ENCODE measurements at regions not wholly inside any gene's neighbourhood (a gene's known extent, or its start where the extent isn't known, plus 50 kb on each side); places are given as distances from the start of the nearest gene placed in this dataset.

DNA sequence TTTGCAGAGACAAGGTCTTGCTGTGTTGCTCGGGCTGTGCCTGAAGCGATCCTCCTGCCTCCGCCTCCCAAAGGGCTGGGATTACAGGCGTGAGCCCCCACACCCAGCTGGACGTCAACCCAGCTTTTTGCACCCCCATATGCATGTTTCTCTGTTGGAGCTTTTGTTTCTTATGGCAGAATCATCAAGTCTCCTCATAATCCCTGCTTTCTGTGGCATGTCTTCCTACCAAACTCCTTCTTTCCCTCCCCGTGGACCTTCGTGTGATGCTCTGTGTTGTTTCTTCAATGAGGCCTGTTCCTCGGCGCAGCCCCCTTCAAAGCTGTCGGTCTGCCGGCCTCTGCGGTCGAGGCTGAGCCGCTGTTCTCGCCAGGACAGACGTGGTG, 71.6 kb downstream of the METRNL start:
- Histone ChIP-seq H3K27me3 (ENCODE audit: insufficient read depth, low read length, poor library complexity) (peaks cover 27% of the 10 kb centered on the region), H3K9me3 (ENCODE audit: insufficient read depth, low read length, severe bottlenecking) (no peaks in the 10 kb centered on the region), H3K4me3 (ENCODE audit: low read depth in 1 of 2, low read length in 2 of 2) (no peak overlapping the region), H3K4me1 (ENCODE audit: insufficient read depth, low read length) (no peaks in the 10 kb centered on the region), H3K79me2 (ENCODE audit: insufficient read depth, low read length) (no peaks in the 10 kb centered on the region), H3K36me3 (ENCODE audit: insufficient read depth, low read length) (no peaks in the 10 kb centered on the region), H3K27ac (ENCODE audit: low read length) (no peak overlapping the region), H3K9ac (ENCODE audit: low read depth, low read length) (no peak overlapping the region), H4K20me1 (ENCODE audit: insufficient read depth, low read length) (peaks cover 4% of the 10 kb centered on the region), H3K4me2 (ENCODE audit: insufficient read depth, low read length) (no peak overlapping the region), H2AFZ (ENCODE audit: low read depth, low read length) (no peak overlapping the region)
- no peak for DNase-seq
- TF ChIP-seq EZH2 (IDR thresholded peaks at IDR 0.05; ENCODE audit: borderline replicate concordance, low read depth, low read length, severe bottlenecking): no peak
- no peak for ATAC-seq (ENCODE audit: insufficient read depth, low read depth)

GRCh38 chr17:83151442-83152226, 72.2 kb downstream of the METRNL start:
- Histone ChIP-seq H3K4me1 (ENCODE audit: insufficient read depth, low read length) (no peaks in the 10 kb centered on the region), H3K9me3 (ENCODE audit: insufficient read depth, low read length, severe bottlenecking) (no peaks in the 10 kb centered on the region), H3K4me3 (ENCODE audit: low read depth in 1 of 2, low read length in 2 of 2) (no peak overlapping the region), H3K36me3 (ENCODE audit: insufficient read depth, low read length) (no peaks in the 10 kb centered on the region), H3K79me2 (ENCODE audit: insufficient read depth, low read length) (no peaks in the 10 kb centered on the region), H3K4me2 (ENCODE audit: insufficient read depth, low read length) (no peak overlapping the region), H3K27ac (ENCODE audit: low read length) (no peak overlapping the region), H4K20me1 (ENCODE audit: insufficient read depth, low read length) (peaks cover 4% of the 10 kb centered on the region), H3K9ac (ENCODE audit: low read depth, low read length) (no peak overlapping the region), H3K27me3 (ENCODE audit: insufficient read depth, low read length, poor library complexity) (peaks cover 21% of the 10 kb centered on the region), H2AFZ (ENCODE audit: low read depth, low read length) (no peak overlapping the region)
- ATAC-seq (ENCODE audit: insufficient read depth, low read depth) (no peak), DNase-seq (no peak)
- TF ChIP-seq CTCF (IDR thresholded peaks at IDR 0.05; ENCODE audit: borderline replicate concordance, extremely low read depth, low read length, poor library complexity, severe bottlenecking) (no peak), EZH2 (IDR thresholded peaks at IDR 0.05; ENCODE audit: borderline replicate concordance, low read depth, low read length, severe bottlenecking) (no peak)

DNA sequence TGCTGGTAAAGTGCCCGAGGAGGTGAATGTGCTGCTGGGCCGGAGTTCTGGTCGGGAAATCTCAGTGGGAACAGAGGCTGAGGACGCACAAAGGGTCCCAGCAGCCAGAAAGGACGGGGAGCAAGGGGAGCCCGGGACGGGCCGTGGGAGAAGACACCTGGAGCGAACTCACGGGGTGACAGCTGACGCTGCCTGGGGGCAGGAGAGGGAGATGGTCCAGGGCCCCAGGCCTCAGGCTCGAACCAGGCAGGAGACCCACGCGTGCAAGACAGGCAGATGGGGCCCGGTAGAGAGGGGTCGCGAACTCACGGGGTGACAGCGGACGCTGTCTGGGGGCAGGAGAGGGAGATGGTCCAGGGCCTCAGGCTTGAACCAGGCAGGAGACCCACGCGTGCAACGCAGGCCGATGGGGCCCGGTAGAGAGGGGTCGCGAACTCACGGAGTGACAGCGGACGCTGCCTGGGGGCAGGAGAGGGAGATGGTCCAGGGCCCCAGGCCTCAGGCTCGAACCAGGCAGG, 72.9 kb downstream of the METRNL start:
- no peak for TF ChIP-seq EZH2 (IDR thresholded peaks at IDR 0.05; ENCODE audit: borderline replicate concordance, low read depth, low read length, severe bottlenecking)
- TF ChIP-seq CTCF (IDR thresholded peaks at IDR 0.05; ENCODE audit: borderline replicate concordance, extremely low read depth, low read length, poor library complexity, severe bottlenecking): no peak

DNA sequence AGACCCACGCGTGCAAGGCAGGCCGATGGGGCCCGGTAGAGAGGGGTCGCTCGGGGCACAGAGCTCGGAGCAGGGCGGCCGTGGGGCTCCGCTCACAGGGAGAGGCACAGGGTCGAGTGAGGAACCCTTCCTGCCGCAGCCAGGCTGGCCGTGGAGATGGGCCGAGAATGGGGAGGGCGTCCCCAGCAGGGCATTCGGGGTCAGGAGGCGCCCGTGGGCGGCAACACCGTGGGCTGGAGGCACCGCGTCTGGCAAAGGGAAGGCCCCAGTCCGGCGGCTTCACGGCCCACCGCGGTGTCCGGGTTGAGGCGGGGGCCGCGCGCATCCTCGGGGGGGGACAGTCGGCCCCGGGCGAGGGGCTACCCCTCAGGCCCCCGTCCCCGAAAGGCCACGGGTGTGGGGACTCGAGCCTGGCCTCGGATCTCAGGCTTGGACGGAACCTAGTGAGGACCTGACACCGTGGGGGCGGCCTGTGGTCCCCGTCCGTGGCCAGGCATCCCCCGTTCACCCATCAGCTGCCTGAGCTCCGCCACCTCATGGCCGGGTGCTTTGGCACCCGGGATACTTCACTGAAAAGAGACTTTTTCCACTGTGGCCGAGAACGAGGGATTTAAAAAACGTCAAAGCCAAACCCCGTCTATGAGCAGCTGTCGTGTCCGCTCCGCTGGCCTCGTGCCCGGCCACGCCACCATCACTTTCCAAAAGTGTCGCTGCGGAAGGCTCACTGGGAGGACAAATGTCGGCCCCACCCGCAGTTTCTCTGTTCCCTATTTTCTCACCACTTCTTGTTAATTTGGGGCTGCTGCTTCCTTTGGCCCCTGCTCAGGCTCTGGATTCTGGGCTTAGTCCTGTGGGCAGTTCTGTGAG, 73.6 kb downstream of the METRNL start:
- ATAC-seq (ENCODE audit: insufficient read depth, low read depth) (no peak), DNase-seq (no peak)
- H2AFZ ChIP-seq (ENCODE audit: low read depth, low read length): no peak overlapping the region
- H3K4me1 ChIP-seq (ENCODE audit: insufficient read depth, low read length): no peaks in the 10 kb centered on the region
- no peak overlapping the region for H3K4me2 ChIP-seq (ENCODE audit: insufficient read depth, low read length)
- peaks cover 18% of the 10 kb centered on the region for H3K27me3 ChIP-seq (ENCODE audit: insufficient read depth, low read length, poor library complexity)
- H3K36me3 ChIP-seq (ENCODE audit: insufficient read depth, low read length): no peaks in the 10 kb centered on the region
- H4K20me1 ChIP-seq (ENCODE audit: insufficient read depth, low read length): peaks cover 4% of the 10 kb centered on the region
- no peak overlapping the region for H3K27ac ChIP-seq (ENCODE audit: low read length)
- no peak overlapping the region for H3K4me3 ChIP-seq (ENCODE audit: low read depth in 1 of 2, low read length in 2 of 2)
- no peak overlapping the region for H3K9ac ChIP-seq (ENCODE audit: low read depth, low read length)
- no peaks in the 10 kb centered on the region for H3K9me3 ChIP-seq (ENCODE audit: insufficient read depth, low read length, severe bottlenecking)
- TF ChIP-seq CTCF (IDR thresholded peaks at IDR 0.05; ENCODE audit: borderline replicate concordance, extremely low read depth, low read length, poor library complexity, severe bottlenecking): no peak
- no peak for TF ChIP-seq EZH2 (IDR thresholded peaks at IDR 0.05; ENCODE audit: borderline replicate concordance, low read depth, low read length, severe bottlenecking)
- no peaks in the 10 kb centered on the region for H3K79me2 ChIP-seq (ENCODE audit: insufficient read depth, low read length)

More for the DNA sequence above, 72.9 kb downstream of the METRNL start:
- H3K9me3 ChIP-seq (ENCODE audit: insufficient read depth, low read length, severe bottlenecking): no peaks in the 10 kb centered on the region
- H3K4me3 ChIP-seq (ENCODE audit: low read depth in 1 of 2, low read length in 2 of 2): no peak overlapping the region
- H3K36me3 ChIP-seq (ENCODE audit: insufficient read depth, low read length): no peaks in the 10 kb centered on the region
- no peak for DNase-seq
- H4K20me1 ChIP-seq (ENCODE audit: insufficient read depth, low read length): peaks cover 4% of the 10 kb centered on the region
- H3K27me3 ChIP-seq (ENCODE audit: insufficient read depth, low read length, poor library complexity): peaks cover 18% of the 10 kb centered on the region
- no peak overlapping the region for H2AFZ ChIP-seq (ENCODE audit: low read depth, low read length)
- H3K4me1 ChIP-seq (ENCODE audit: insufficient read depth, low read length): no peaks in the 10 kb centered on the region
- no peak overlapping the region for H3K27ac ChIP-seq (ENCODE audit: low read length)
- H3K4me2 ChIP-seq (ENCODE audit: insufficient read depth, low read length): no peak overlapping the region
- H3K79me2 ChIP-seq (ENCODE audit: insufficient read depth, low read length): no peaks in the 10 kb centered on the region
- no peak overlapping the region for H3K9ac ChIP-seq (ENCODE audit: low read depth, low read length)
- no peak for ATAC-seq (ENCODE audit: insufficient read depth, low read depth)

Measured in DND-41 (cell line).